DMS53 treated with DMSO at 0.1 percent for 48 hours (cell line): ENCODE measurements at regions not wholly inside any gene's neighbourhood (a gene's known extent, or its start where the extent isn't known, plus 50 kb on each side); places are given as distances from the start of the nearest gene placed in this dataset.
"Not testable (repeated sequence)": the region's sequence is repeated elsewhere in the genome, so short reads cannot be mapped to it uniquely, and the experiment has no call there.

ENCODE experiments used
- DNase-seq: peaks from one replicate; lab custom pipeline; 2025; ENCODE audit not compliant: unreplicated experiment; lab: John Stamatoyannopoulos, UW

DNA sequence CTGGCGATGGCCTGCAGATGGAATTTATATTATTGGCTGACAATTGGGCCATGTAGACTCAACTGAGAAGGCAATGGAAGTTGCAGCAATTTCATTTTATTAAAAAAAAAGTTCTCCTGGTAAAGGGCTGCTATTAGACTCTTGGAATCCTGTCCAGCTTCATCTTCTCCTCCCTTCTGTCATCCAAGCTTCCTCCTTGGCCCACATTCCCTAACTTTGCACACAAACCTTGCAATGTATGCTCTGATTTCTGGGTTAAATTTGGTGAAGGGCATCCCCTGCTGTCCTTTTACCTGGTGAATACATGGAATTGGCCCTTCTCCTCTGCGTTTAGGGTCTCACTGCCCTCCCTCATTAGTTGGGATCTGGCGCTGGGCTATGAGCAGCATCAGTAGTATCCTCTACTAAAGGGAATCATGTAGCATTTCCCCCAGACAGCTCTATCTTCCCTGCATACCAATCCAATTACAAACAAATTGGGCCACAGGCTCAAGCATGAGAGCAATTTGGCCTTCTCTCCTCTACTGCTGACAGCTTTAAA, 336.9 kb downstream of the BMP4 start:
- no peak for DNase-seq

DNA sequence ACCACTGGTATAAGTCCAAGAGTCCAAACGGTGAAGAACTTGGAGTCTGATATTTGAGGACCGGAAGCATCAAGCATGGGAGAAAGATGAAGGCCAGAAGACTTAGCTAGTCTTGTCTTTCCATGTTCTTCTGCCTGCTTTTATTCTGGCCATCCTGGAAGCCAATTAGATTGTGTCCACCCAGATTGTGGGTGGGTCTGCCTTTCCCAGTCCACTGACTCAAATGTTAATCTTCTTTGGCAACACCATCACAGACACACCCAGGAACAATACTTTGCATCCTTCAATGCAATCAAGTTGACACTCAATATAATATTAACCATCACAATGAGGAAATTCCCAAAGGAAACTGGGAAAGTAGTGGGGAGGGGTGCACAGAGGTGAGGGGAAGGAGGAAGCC, 340.1 kb downstream of the BMP4 start:
- DNase-seq: not testable (repeated sequence)

DNA sequence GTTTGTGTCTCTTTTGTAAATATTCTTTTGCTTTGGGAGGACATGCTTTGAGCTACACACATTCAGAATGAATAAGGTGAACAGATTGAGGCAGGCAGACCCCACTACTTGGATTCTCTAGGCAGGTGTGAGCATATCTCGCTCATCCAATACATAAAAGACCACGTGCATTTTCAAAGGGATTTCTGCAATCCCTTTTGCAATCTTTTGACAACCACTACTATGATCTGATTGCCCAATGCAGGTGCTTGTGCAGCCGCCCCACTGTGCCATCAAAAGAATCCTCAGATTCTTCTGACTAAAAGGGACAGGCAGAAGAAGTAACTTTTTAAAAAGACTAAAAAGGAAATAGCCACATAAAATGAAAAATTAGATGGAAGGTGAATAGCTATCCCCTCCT, 341.4 kb downstream of the BMP4 start:
- no peak for DNase-seq

DNA sequence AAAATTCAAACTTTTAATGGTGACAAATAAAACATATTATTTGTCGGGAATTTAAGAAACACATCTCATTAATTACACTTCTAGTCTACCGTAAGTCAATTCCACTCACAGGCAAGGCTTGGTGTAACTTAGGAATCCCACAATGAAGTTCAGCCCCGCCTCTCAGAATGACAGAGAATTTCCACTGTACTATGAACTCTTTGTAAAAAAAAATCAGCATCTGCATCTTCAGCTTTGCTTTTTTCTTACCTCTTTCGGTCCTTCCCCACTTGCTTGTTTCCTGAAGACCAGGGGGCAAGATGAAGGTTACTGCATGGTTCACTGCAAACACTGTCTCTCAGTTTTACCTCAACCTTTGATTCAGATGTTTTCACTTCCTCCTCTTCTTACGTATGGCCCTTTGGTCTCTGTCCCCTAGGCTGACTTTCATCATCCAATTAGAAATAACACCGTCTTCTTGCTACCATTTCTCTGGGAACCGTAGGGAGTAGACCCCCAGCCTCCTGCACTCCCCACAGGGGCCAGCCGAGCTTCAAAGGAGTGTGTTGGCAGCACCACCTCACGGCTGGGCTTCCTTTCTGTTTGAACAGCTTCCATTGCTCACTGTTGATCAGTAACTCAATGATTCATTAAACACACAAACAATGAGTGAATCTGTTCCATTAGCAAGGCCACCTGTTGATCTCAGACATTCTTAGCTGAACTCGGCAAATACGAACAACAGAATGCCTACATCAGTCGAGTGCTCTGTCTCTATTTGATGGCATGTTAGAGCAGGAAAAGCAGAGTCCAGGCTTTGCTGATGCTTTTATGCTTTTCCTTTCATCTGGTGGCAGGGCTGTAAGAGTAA, 343.0 kb downstream of the BMP4 start:
- DNase-seq: peak; percentile 99

DNA sequence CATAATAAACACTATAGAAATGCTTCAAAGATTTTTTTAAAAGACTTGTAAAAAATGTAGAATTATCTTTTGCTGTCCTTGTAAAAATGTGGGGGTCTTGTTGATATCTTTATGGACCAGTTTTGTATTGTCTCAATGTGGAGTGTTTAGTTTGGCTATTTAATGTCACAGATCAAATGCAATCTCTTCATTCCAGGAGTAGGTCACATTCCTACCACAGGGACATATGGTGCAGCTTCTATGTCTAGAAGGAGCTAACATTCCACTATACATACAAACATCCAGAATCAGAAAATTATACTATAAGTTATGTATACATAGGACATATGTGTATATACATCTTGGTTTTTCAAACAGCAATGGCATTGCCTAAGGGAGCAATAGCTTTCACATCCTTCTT, 345.7 kb downstream of the BMP4 start:
- DNase-seq: no peak

DNA sequence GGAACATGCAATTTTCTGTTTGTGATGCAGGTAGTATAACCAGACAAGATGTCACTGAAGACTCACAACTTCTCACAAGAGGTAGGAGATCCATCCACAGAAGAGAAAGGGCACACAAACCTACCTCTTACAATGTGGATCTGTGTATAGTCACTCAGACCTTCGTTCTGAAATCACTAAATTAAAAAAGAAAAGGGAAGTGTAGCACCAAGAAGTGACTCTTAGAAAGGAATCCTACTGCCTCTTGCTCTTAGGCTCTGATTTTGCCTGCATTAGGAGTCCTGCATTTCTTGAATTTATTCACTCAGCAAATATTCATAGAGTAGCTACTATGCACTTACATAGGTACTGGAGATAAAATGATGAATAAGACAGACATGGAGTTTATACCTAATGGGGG, 347.6 kb downstream of the BMP4 start:
- no peak for DNase-seq

DNA sequence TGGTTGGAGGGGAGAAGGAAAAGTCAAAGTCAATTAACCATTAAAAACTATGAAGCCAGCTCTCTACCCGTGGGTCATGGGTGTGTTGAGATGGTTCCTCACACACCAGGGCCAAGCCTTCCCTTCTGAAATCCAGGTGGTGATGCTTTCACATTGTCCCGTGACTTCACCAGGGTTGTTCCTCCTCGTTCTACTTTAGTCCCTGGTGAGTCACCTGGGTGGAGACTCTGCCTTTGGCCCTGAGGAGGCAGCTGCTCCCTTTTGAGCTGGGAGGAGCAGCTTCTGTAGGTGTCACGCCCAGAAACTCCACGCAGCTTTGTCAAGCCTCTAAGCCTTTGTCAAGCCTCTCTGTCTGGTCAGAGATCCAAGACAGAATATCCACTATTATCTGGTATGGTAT, 348.3 kb downstream of the BMP4 start:
- peak; percentile 80 for DNase-seq

DNA sequence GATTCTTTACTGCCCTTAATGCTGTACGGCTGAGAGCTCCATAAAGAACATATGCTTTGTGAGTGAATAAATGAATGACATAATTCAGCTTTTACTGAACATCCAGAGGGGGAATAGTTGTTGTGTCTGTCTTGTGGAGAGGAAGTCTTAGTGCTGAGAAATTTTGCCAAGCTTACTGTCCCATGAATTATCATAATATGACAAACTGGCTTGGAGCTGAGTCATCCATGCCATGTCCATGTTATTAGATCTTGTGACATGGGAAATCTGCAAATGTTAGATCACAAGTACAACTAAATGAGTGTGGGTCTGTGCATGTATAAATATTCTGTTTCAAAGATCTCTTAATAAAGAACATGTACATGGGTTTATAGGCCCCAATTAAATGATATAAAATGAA, 350.4 kb downstream of the BMP4 start:
- DNase-seq: no peak

DNA sequence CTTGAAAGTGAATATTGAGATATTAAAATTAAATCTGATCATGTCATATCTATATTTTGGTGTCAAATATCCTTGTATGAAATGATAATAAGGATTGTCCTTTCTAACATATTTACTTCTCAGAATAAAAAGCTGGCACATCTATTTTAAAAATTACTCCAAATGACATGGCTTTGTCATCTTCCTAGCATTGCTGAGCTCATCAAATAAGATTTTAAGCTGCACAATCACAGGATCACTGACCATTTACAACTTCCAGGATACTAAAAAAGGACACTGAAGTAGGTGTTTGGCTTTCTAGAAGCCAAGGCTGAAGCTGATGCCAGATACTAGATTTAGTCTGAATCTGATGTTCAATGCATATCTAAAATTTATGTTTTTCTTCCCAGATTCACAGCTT, 351.1 kb downstream of the BMP4 start:
- DNase-seq: no peak

DNA sequence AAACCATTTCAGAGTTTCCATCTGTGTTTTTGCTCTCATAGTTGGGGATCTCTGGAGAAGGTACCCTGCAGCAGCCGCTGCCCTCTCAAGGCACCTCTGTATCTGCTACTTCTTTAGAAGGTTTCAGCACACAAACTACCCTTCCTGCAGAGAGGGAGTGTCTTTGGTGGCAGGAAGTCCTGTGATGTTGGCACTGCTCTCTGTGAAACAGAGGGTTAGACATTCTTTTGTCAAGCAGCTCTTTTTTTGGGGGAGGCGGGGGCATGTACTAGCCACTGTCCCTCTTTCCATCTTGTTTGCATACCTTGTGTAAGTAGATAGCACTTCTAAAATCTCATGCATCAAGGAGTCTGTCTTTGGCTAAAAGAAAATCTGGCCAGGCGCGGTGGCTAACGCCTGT, 352.6 kb downstream of the BMP4 start:
- DNase-seq: no peak

DNA sequence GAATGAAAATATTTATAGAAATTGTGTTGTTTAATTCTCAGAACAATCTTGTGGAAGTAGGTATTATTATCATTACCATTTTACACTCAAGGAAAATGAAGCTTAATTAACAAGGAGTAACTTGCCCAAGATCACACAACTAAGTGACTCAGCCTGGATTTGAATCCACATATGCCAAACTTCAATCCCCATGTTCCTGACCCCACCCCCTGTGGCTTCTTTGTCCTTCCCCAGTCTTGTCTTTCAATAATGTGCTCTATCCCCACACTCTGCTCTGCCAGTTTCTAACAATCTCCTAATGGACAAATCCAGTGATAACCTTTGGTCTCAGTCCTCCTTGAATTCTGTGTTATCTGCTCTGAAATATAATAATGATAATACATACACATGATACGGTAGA, 355.2 kb downstream of the BMP4 start:
- DNase-seq: no peak

DNA sequence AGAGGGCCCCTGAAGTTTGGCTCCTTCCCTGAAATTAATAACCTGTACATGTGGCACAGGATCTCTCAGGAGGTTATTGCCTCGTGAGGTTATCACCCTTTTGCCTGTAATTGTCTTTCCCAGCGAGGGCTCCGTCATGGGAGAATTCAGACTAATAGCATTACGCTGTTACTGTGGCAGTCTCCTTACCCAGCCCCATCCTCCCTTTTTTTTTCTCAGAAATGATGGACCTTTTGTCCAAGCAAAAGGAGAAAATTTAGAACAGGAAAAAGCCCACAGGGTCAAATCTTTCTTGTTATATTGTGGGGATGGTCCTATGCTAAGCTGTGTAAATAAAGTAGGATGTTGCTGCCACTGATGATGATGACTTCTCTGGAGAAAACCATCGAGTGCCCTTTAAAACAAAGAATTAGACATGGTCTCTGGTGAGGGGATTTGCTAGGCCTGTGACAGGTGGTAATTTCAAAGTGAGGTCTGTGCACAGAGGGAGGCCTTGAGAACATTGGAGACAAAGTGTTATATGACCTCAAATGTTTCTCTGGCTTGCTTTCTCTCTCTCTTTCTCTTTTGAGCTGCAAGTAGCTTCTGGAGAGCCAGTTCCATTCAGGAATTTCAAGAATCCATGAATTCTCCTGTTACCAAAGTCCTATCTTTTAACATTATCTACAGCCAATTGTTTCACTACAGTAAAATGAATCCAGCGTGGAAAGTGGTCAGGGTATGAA, 357.2 kb downstream of the BMP4 start:
- no peak for DNase-seq

DNA sequence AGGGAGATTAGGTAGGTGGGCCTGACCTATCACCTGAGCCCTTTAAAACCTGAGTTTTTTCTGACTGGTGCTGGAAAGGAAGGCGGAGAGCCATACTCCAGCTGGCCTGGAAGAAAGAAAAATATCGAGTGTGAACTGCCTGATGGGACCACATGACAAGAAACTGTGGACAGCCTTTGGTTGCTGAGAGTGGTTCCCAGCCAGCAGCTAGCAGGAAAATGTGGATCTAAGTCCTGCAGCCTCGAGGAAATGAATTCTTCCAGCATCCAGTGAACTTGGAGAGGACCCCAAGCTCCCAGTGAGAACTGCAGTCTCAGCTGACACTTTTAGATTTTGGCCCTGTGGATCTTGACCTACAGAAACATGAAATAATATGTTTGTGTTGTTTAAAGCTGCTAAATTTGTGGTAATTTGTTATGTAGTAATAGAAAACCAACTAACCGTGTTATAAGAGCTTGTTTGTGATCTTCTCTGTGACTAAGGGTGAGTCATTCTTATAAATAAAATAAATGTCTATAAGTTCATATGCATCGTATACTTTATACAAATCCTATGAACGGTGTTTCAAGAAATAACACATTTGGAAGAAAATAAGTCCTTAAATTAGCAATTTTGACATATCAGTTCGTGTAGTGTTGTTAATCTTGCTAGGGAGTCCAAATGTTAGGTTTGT, 359.6 kb downstream of the BMP4 start:
- peak; percentile 31 for DNase-seq

DNA sequence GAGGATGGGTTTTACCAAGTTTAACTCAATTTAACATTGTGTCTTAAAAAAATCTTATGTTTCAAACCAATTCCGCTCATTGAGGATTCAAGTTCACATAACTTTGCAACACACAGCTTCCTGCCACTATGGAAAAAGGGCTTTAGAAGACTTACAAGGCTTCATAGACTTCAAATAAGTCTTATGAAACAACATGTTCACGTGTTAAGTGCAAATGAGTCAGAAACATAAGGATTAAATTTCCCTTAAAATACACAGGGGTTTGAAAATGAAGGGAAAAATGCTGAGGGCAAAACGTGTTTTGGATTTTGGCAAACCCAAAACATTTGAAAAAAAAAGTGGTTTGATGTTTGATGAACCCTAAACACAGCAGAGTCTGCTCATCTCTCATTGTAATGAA, 364.8 kb downstream of the BMP4 start:
- no peak for DNase-seq

DNA sequence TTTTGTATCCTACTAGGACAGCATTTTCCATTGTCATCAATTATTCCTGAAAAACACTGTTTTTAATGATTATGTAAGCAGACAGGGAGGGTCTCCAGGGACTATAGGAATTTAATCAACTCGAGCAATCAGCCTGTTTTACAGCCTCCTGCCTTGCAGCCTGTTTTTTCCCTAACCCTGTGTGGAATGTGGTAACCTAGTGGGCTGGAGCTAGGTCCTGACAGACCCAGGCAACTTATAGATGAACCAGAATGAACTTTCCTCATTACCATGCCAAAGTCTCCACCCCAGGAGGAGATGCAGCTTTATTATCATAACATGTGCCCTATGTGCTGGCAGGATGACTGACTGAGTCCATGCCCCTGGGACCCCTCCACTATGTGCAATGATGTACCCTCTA, 375.1 kb downstream of the BMP4 start:
- no peak for DNase-seq

DNA sequence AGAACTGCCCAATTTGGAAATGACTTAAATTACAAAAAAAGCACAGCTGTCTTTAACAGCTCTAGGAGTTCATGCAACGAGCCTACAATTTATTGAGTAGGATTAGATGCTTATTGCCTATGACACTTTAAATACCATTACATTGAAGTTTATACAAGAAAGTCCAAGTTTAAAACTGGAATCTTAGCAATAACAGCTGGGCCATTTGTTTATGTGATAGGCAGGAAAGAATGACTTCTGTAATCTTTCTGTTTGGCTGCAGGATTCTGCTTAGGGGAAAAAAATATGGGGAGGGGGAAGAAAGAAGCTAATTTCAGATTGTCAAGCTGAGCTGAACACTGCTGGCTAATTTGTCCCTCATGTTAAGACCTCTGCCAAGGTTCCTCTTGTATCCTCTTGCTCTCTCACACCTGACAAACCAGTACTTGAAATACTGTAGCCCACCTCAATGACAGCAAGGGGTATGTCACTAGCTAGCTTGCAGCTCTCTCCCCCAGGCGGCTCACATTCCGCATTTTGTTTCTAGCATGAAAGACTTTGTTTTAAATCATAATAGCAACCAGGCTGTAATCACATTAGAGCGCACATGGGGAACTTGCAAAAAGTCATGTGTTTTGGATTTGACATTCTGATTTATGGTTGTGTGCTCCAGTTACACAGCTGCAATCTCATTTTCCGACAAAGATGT, 384.8 kb downstream of the BMP4 start:
- DNase-seq: no peak

DNA sequence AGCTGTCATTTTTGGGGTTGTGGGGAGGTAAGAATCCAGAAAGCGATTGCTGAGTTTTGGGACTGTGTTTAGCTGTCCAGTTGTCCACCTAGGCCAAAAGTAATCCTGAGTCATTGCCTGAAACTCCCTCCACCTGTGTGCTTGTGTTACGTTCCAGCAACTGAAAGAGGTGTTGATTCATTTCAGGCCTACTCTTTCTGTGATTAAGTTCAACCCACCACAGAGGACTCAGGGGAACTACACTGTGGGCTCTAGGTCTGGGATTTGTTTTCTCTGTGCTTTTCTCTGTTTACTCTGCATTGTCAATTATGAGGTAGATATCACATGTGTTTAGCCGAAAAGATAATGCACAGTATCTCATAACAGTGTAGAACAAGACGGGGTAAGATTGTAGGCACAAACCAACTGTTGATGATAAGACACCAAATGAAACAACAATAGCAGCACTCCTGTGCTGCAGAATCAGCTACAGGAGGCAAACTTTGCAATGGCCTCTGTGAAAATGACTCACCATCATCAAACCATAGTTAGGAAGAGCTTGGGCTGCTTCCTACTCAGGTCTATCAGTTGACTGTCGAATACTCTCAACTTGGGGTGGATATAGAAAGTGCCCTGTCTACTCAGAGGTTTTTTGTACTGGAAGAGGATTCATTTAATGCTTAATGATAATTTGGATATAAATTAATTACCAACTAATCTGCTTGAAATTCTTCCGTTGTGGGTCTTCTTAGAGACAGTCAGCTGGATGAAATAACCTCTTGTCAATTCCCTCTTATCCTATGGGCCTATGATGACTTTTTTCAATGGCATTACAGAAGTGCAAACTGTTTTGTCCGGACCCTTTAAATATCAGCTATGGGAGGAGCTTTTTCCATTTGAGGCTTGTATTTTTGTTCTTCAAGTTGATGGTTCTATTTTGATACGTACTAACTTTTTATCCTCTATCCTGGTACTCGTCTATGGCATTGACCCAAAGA, 385.9 kb downstream of the BMP4 start:
- DNase-seq: no peak

DNA sequence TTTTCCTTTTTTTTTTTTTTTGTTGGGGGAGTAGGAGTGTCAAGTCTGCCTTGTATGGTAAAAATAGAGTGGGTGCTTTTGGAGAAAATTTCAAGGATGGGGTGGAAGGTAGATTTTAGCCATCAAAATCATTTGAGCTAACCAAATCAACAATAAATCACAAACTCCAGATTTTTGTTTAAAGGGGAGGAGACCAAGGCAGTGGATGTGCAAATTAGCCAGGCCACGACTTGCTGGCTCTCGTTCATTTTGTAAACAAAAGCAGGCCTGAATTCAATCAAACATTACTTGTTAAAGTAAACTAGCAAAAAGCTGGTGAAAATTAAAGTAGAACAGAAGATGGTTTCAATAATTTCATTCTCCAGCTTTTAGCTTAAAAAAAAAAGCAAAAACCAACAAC, 387.2 kb downstream of the BMP4 start:
- DNase-seq: no peak

DNA sequence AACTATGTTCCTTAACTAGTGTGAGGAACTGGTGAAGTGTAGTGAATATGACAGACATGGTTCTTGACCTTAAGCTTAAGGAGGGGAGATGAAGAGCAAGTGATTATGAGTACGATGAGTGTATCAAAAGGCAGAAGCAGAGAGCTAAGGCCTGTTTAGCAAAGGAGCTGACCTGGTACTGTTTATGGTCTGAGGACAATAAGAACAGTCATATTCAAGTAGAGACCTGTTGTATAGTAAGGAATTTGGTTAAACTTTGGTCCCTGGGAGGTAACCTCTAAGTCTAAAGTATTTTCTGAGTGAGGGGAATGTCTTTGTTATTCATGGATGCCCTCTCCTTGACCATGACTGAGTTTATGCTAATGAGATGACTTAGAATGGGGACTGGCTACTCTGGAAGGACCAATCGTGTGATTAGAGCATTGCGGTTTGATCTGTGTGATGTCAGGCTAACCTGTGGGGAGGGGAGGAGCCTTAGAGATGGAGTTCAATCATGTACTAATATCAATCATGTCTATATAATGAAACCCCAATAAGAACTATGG, 389.3 kb downstream of the BMP4 start:
- DNase-seq: no peak

DNA sequence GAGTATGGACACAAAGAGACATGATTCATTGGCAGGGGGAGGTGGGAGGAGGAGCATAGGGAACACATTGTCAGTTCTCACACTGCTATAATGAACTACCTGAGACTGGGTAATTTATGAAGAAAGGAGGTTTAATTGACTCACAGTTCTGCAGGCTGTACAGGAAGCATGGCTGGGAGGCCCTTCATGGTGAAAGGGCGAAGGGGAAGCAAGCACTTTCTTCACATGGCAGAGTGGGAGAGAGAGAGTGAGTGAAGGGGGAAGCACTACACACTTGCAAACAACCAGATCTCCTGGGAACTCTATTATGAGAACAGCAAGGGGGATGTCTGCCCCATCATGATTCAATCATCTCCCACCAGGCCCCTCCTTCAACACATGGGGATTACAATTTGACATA, 391.8 kb downstream of the BMP4 start:
- DNase-seq: no peak
